GM19328 (cell line): ENCODE measurements at regions not wholly inside any gene's neighbourhood (a gene's known extent, or its start where the extent isn't known, plus 50 kb on each side); places are given as distances from the start of the nearest gene placed in this dataset.

ENCODE experiments used
- ATAC-seq: cut with Tn5 transposase; IDR thresholded peaks from one replicate; pipeline ENCODE4 v1.9.1; 2021; ENCODE audit warnings: mild to moderate bottlenecking, moderate library complexity; ENCODE audit not compliant: unreplicated experiment

DNA sequence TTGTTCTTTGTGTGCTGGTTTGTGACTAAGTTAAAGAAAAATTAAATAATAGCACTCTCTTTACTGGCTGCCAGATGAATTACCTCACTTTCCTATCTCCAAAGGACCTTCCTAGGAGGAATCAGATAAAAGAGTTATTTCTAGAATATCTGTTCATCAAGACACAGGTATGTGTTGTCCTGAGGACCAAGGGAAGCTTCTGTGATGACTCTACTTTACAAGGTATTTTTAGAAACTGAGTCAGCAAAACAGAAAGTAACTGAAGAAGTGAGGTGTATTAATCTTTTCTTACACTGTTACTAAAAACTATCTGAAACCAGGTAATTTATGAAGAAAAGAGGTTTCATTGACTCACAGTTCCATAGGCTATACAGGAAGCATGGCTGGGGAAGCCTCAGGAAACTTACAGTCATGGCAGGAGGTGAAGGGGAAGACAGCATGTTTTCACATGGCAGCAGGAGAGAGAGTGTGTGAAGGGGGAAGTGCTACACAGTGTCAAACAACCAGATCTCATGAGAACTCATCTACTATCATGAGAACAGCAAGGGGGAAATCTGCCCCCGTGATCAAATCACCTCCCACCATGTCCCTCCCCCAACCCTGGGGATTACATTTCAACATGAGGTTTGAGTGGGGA is 189.2 kb upstream of the DMAC1 start:
- no peak for ATAC-seq

DNA sequence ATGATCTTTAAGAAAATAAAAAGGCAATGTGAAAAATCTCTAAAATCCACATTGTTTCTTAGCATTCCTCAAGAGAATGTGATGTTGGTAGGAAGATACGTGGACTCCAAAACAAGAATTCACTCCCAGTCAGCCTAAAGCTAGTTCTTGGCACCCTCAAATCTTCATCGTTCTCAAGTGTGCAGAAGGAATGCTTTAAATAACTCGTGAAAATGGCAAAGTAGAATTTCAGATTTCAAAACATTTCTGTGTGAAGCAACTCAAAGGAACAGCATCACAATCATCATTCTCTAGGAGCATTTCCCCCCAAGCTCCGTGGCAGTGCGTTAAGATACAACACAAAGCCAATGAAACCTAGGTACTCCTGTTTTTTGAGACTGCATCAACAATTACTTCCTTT is 185.1 kb upstream of the DMAC1 start:
- no peak for ATAC-seq

DNA sequence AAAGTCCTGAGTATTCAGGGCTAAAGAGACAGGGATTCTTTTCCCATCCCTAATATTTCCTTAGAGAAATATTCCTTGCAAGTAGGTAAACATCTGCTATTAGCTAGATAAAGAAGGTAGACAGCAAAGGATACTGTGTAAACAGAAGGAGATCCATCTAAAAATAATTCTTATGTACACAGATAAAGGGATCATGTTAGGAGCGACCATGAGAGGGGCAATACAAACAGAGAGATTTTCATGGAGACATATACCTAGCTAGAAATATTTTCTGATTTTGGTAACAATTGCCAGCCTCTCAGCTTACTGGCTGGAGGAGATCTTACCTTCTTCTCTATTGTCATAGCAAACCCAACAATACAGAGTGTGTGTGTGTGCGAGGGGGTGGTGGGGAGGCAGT is 184.6 kb upstream of the DMAC1 start:
- ATAC-seq, result no peak

DNA sequence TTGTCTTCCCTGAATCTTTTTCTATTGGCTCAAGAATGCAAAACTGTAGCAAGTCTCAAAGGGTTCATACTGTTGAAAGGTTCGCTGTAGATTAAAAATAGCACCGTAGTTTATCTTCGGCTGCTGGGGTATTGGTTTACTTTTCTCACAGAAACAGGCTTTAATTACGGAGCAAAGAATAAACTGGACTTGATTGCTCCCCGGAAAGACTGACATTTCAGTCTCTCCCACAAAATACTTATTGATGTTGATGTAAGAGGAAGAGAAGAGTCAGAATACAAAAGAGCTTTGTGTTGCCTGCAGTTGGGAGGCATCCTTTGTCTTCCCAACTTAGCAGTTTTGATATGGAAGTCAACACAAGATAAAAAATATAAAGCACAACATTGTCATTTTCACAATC is 183.9 kb upstream of the DMAC1 start:
- no peak for ATAC-seq

DNA sequence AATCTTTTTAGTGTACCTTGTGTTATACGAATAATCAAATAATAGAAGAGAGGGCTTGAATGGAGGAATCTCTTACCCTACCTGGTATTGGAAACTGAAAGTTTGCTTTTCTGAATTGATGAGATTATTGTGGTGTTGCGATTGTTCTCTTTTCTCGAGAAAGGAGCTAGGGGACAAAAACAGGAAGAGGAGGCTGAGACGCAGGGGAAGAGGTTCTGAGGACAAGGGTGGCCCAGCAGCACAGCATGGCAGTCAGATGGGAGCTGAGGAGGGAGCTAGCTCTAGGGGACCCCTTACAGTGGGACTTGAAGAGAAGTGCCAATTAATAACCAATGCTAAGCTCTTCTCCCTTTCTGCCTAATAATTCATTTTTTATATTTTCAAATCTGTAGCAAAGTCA is 183.3 kb upstream of the DMAC1 start:
- ATAC-seq, result no peak

DNA sequence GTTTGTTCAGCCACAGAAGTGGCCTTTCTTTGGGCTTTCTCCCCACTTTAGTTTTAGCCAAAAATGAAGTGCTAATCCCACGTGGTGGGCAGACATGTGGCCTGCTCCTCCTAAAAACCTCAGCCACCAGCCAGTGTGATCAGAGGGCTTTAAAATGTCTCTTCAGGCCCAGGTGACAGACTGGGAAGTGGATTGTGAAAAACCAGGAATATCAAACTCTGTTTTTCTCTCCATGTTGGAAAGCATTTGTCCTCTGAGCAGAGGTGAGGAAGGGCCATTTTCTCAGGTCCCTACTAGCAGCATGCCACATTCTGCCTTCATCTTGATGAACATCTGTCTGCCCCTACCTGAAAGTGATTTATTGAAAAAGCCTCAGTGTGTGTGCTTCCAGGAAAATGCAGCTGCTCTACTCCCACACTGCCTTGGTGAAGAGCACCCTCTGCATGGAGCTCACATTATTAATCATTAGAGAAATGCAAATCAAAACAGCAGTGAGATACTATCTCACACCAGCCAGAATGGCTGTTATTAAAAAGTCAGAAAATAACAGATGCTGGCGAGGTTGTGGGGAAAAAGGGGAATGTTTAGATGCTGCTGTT is 181.2 kb upstream of the DMAC1 start:
- no peak for ATAC-seq

DNA sequence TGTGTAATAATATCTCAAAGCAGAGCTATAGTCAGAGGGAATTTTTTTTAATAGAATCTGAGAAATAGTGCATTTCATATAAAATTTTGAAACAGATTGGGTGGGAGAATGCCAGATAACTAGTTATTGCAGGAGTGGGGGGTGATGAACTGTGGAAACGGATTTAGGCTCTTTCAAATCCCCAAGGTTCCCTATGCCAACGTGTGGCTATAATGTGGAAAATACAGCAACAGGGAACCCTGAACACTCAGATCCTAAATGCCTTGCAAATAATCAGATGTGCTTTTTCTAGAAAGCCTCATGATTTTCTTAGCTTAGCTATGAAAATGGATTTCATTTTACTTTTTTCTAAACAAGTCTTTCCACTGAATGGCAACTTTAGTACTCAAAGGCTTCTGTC is 180.5 kb upstream of the DMAC1 start:
- no peak for ATAC-seq

DNA sequence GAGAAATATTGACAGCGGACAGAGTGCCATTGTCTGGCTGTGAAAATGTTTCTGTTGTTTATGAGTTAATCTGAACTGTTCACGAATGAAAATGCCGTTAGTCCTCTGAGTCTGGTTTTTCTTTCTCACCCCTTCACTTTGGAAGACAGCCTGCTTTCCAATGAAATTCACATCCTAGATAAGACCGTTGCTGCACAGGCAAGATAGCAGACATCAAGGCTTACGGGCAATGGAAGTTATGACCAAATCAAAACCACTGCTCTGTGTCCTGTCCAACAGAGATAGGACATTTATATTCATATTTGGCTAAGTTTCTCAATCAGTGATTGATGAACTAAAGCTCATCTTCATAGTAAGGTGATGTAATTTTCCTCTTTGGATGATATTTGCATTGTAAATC is 180.0 kb upstream of the DMAC1 start:
- no peak for ATAC-seq

DNA sequence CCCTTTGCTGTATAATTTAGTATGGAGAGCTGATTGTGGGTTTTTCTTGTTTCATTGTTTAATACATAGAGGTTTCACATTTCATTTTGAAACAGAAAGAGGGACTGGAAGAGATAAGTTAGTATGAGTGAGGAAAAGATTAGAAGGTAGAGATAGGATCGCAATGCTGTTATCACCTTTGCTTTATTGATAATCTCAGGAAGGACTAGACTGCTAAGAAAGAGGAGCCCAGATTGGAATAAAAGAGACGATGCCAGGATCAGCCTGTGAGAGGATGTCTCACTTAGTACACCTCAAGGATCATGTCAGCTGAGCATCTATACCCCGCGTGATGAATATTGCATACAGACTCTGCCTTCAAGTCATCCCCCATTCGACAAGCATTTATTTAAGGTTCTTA is 178.0 kb upstream of the DMAC1 start:
- ATAC-seq, result no peak

DNA sequence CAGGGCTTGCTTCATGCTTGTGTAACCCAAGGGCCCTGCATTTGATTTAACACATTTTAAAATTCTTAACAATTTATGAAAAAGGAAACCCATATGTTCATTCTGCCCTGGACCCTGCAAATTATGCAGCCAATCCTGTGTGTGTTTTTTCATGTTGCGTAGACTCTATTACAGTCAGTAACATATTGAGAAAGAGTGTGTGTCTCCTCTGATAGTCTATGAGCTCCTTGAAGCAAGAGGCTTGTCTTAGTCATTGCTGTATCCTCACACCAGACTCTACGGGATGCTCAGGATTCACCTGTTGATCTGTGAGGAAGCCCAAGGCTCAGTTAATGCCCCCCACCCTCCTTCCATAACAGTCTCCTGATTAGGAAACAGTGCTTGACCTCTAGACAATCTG is 177.3 kb upstream of the DMAC1 start:
- ATAC-seq, result no peak

DNA sequence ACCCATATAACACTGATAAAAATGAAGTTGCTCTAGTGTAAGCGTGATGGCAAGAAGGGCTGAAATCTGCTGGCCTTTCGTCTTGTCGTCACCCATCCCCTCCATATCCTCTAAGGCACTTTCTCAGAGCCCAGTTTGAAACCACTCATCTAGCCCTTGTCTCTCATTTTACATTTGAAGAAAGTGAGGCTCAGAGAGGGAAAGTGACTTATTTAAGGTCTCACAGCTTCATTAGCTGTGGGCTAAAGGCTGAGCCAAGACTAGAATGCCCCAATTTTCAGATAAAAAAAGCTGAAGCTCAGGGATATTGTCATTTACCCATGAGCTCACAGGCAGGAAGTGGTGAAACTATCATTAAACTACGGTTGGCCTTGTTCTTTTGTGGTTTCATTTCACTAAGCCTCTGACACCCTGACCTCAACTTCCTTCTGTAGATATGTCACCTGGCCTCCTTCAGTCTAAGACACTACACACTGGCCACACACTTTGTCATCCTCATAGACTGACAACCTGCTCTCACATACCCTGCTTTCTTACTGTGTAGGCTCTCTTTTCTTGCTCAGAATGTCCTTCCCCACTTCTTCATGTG is 176.7 kb upstream of the DMAC1 start:
- ATAC-seq, result peak; percentile 95

DNA sequence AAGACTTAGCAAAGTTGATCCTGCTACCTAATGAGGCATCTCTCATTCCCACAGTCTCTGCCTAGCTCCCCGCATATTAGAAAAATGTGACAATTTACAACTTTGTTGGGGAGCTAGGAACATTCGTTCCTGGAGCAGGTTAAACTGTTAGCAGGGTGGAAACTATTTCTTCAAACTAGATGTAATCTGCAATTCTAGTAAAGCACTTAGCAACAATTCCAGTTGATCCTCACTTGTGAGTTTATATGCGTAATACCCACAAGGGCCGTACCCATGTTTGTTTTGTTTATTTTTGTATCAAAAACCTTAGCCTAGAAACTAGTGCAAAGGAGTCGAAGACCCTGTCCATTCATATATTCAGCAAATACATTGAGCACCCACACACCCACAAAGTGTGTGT is 175.8 kb upstream of the DMAC1 start:
- ATAC-seq, result no peak

DNA sequence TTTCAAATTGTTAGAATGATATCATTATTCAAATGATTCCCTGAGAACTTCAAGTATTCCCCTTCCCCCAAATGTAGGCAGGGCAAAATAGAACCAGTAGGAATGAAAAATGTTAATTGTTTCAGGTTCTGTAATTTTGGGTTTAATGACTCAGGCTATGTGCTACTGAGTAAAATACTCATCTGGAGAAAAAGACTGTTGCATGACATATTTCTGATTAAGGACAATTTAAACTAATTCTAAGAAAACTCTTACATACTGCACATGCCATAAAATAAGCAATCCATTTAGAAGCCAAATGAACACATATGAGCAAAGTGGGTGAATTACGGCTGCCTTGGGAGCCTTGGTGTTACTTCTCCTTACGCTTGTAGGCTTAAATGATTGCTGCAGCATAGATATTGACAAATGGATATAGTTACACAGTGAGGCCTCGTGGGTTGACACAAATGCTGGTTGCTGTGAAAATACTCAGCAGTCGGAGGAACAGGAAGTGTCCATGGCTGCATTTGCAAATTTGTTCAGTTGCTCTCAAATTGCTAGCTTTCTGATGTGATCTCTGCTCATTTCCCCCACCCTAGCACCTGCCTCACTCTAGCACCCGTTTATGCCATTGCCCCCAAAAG is 174.9 kb upstream of the DMAC1 start:
- ATAC-seq, result peak; percentile 28

DNA sequence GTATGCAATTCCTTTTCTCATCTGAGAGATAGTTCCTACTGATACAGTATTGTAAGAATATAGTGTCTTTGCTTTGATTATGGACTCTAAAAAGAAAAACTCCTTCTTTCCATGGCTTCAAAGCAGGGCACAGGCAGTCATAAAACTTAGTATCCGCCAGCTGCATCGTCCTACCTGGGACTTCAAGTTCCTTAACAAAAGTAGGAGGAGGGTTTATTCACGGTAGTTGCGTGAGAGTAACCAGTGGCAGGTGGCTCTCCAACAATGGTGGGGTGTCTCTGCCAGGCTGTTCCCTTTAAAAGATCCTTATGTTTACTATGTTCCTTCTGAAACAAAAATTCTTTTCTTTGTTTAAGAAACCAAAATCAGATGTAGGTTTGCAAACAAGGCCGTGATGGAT is 173.5 kb upstream of the DMAC1 start:
- no peak for ATAC-seq

DNA sequence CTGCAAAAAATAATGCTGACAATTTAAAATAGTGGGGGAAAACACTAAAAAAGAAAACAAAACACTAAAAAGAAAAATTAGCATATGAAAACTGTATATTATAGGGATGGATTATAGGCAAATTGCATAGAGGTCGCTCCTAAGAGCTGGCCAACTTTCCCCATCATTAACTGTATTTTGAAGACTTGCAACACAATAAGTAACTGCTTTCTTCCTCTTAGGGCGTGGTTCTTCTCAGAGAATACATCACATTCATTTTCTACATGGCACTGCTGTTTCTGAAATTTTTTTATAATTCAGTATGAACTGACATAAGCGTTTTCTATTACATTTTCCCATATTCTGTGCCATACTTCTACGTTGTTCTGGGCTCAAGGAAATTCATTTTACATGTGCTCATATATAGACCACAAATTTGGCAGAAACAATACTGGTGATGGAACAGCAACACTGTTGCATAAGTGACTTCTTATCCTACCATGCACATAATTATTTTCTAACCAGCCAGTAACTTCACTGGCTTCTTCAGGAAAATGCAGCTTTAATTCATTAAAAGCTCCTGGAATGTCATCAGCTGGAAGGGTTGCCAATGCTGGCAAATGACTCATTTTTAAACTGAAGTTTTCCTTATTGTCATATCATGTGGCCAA is 171.2 kb upstream of the DMAC1 start:
- no peak for ATAC-seq

DNA sequence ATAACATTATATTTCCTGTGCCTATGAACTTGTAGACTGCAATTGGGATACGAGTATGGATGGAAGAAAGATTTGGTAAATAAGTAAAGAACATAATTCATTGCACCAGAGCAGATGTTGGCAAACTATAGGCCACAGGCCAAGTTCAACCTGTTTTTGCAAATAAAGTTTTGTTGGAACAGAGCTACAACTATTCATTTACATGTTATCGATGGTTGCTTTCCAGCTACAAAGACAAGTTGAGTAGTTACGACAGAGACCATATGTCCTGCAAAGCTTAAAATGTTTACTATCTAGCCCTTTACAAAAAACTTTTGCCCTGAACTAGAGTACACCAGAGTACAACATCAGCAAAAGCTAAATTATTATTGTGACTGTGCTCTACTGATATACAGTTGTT is 169.1 kb upstream of the DMAC1 start:
- no peak for ATAC-seq

DNA sequence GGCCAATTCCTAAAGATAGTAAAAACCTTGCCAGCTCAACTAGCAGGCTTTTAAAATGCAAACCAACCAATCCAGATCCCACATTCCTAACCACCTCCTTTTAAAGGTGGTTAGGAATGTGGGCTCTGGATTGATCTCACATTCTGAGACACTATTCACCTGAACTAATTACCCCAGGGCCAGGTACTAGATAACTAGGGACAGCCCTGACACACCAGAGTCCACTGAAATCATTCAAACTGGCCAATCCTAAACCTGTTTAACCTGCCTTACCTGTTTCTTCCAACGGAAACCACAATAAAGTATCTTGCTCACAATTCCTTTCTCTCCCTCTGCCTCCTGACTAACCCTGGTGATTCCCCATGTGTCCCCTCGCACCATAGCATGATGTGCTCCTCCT is 168.3 kb upstream of the DMAC1 start:
- no peak for ATAC-seq

DNA sequence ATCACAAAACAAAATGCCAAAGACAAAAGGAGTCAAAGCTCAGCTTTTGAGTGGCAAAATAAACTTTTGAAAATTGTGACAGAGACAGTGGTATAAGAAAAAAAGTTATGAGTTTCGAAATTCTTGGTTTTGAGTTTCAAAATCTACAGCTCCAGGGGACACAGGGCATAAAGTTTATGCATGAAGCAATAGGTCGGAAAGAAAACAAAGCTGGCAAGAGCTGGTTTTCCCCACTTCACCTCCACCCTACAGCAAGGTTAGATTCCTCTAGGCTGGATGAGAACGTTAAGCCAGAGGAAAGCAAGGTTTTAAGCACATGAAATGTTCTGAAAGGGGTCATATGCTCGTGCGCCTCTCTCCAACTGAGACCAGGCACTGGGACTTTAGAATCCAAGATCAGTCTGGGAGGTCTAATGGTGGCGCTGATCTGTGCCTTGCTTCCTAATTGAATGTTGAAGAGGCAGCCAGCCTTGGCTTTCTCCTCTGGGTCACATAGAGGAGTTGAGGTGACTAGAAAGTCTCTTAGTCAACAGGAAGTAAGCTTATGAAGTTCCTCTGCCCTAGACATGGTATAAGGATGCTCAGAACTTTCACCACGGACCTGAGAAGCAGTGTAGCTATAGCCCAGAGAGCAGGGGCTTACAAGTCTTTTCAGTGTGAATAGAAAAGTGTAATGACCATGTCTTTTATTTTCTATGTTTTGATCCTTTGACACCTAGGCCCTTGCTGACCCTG is 167.7 kb upstream of the DMAC1 start:
- no peak for ATAC-seq

DNA sequence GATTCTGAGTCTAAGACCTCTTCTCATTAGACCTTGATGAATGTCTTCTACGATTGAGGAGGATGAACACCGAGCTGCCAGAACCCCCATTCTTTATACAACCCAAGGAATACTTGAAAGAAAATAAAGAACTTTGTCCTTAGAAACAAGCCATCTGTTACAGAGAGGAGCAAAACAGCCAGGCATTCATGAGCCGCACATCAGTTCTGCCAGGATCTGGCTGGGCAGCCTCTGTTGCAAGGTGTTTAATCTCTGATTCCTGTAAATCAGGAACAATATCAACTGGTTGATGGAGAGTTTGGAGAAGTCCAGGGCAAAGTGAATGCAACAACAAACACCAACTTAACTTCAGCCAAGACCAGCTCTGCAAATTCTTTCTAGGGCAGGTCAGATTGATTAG is 165.5 kb upstream of the DMAC1 start:
- ATAC-seq, result no peak

DNA sequence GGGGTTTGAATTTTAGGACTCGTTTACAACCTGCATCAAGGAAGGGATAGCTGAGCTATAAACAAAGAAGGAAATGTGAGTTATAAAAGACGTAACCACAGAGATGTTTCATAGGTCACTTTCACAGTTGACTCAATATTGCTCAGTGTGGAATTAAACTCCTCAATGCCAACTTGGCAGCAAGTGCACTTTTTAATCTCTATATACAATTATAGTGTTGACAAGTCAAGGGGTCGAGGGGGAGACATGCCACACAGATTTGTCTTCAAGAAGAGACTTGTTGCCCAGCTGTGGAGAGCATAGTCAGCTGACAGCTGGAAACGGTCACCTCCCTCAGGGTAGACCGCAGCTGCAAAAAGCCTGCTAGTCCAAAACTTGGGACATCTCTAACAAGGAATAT is 163.4 kb upstream of the DMAC1 start:
- ATAC-seq, result no peak

DNA sequence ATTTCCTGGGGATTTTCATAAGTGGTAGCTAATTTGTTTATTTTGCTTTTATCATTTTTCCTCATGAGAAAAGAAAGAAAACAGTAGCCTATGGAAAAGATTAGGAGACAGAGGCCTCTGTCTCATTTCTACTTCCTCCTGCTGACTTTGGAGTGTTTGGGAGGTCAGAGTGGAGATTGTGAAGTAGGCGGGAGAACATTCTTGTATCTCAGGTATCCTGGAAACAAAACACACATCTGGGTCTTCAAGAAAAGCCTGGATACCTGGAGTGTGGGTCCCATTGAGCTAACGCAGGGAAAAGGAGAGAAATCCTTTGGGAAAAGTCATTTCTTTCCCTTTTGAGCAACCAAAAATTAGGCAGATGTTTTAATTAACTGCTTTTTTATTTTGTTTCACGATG is 161.5 kb upstream of the DMAC1 start:
- no peak for ATAC-seq
